HCT116 (cell line): ENCODE measurements at regions not wholly inside any gene's neighbourhood (a gene's known extent, or its start where the extent isn't known, plus 50 kb on each side); places are given as distances from the start of the nearest gene placed in this dataset.
"Not testable (repeated sequence)": the region's sequence is repeated elsewhere in the genome, so short reads cannot be mapped to it uniquely, and the experiment has no call there.

Source experiments
- ATAC-seq: fragments of 200-7000 bp; cut with Tn5 transposase; 2 replicates; pipeline ENCODE4 v1.9.1; 2020; ENCODE audit warnings: mild to moderate bottlenecking, moderate library complexity
- BruUV-seq: library from RNA; stranded (reverse); fragments of 400-500 nt; replicated peaks from 2 replicates; lab custom pipeline; 2021; lab: Mats Ljungman, UMichigan
- CTCF ChIA-PET: fragments of 300-600 bp; sonication (Branson Sonifier 250); formaldehyde crosslinking; loops from one replicate; lab custom pipeline; 2021; ENCODE audit warnings: antibody characterized with exemption; lab: Charles Lee
- POLR2A ChIA-PET: fragments of 300-600, 350-600 bp; sonication (Branson Sonifier 250); formaldehyde crosslinking; loops from one replicate; lab custom pipeline; 2021; ENCODE audit warnings: antibody characterized with exemption; lab: Charles Lee
- RAD21 ChIA-PET, 2 experiments: fragments of 300-600 bp; sonication (Branson Sonifier 250); formaldehyde crosslinking; loops; one replicate each; lab custom pipeline; 2023; ENCODE audit warnings: low total read pairs in 2 of 2; ENCODE audit not compliant: uncharacterized antibody in 2 of 2, unreplicated experiment in 2 of 2, low non-redundant PET in 1 of 2; lab: Charles Lee
- DNase-seq: peaks from one replicate; pipeline ENCODE4 v3.0.0-alpha.2; 2010; ENCODE audit warnings: low read depth, low spot score
- H2AFZ ChIP-seq: fragments of 200-600 bp; shearing (Covaris generic), sonication (generic); 2 replicates; pipeline ENCODE4 v1.6.1; 2017; ENCODE audit warnings: low read depth, mixed run types, mixed read lengths, antibody characterized with exemption, low read length; ENCODE audit not compliant: poor library complexity, severe bottlenecking
- H3K27ac ChIP-seq: 2 replicates; pipeline ENCODE4 v1.5.1; 2012; ENCODE audit warnings: low read depth, low read length
- H3K27me3 ChIP-seq: fragments of 200-600 bp; sonication (generic); 2 replicates; pipeline ENCODE4 v1.6.1; 2016; ENCODE audit warnings: mixed run types, low read length, mixed read lengths; ENCODE audit not compliant: insufficient read depth
- H3K36me3 ChIP-seq, 2 experiments: fragments of 200-500 bp in 1 of 2; fragments of 200-600 bp in 1 of 2; sonication (Bioruptor generic) in 1 of 2; sonication (generic) in 1 of 2; 2 replicates each; pipeline versions ENCODE4 v1.5.1 to v1.6.1; 2014 to 2016; ENCODE audit warnings: low read length in 2 of 2, inconsistent platforms in 1 of 2, mixed read lengths in 1 of 2, mixed run types in 1 of 2; ENCODE audit not compliant: insufficient read depth in 2 of 2, control insufficient read depth in 1 of 2
- H3K4me1 ChIP-seq, 2 experiments: fragments of 200-600 bp in 1 of 2; sonication (generic) in 1 of 2; 2 replicates each; pipeline versions ENCODE4 v1.5.1 to v1.6.1; 2012 to 2017; ENCODE audit warnings: low read length in 2 of 2, inconsistent platforms in 1 of 2, mild to moderate bottlenecking in 1 of 2, mixed read lengths in 1 of 2, mixed run types in 1 of 2, moderate library complexity in 1 of 2; ENCODE audit not compliant: insufficient read depth in 2 of 2, control insufficient read depth in 1 of 2
- H3K4me2 ChIP-seq: fragments of 200-600 bp; sonication (generic); 2 replicates; pipeline ENCODE4 v1.6.1; 2017; ENCODE audit warnings: mixed run types, low read length, mixed read lengths
- H3K4me3 ChIP-seq, 2 experiments: fragments of 200-600 bp in 1 of 2; sonication (generic) in 1 of 2; replicated peaks in 1 of 2; 2 replicates each; pipeline ENCODE4 v1.5.1; 2011 to 2016; ENCODE audit warnings: low read length in 2 of 2, control low read depth in 1 of 2, low read depth in 1 of 2, mild to moderate bottlenecking in 1 of 2, mixed read lengths in 1 of 2, mixed run types in 1 of 2
- H3K79me2 ChIP-seq: fragments of 200-600 bp; sonication (generic); 2 replicates; pipeline ENCODE4 v1.6.1; 2017; ENCODE audit warnings: mild to moderate bottlenecking, mixed run types, low read length, moderate library complexity, mixed read lengths; ENCODE audit not compliant: insufficient read depth
- H3K9ac ChIP-seq: fragments of 200-600 bp; sonication (generic); 2 replicates; pipeline ENCODE4 v1.6.1; 2016; ENCODE audit warnings: low read length, mixed read lengths
- H3K9me2 ChIP-seq: fragments of 200-600 bp; sonication (generic), shearing (Covaris generic); 2 replicates; pipeline ENCODE4 v1.6.1; 2017; ENCODE audit warnings: mixed run types, mild to moderate bottlenecking, moderate library complexity; ENCODE audit not compliant: insufficient read depth
- H3K9me3 ChIP-seq, 2 experiments: fragments of 200-500 bp in 1 of 2; fragments of 200-600 bp in 1 of 2; sonication (Bioruptor generic) in 1 of 2; sonication (generic) in 1 of 2; 2 replicates each; pipeline ENCODE4 v1.6.1; 2014 to 2017; ENCODE audit warnings: low read length in 2 of 2, mixed read lengths in 2 of 2, inconsistent platforms in 1 of 2, low read depth in 1 of 2, mild to moderate bottlenecking in 1 of 2, mixed run types in 1 of 2, moderate library complexity in 1 of 2; ENCODE audit not compliant: control insufficient read depth in 1 of 2, insufficient read depth in 1 of 2
- H4K20me1 ChIP-seq: fragments of 200-600 bp; sonication (generic), shearing (Covaris generic); 2 replicates; pipeline ENCODE4 v1.6.1; 2017; ENCODE audit warnings: mixed run types, mild to moderate bottlenecking, moderate library complexity; ENCODE audit not compliant: insufficient read depth
- ATF3 ChIP-seq: IDR thresholded peaks from 2 replicates; pipeline ENCODE4 v1.6.1; 2012
- CBX3 ChIP-seq: IDR thresholded peaks from 2 replicates; pipeline ENCODE4 v1.6.1; 2012; ENCODE audit warnings: low read depth
- CTCF ChIP-seq, 3 experiments: fragments of 200-600 bp in 1 of 3; sonication (generic) in 1 of 3; IDR thresholded peaks in 2 of 3; conservative IDR thresholded peaks in 1 of 3; 2 replicates each; pipeline ENCODE4 v1.5.1; 2012 to 2017; ENCODE audit warnings: low read depth in 2 of 3, low read length in 2 of 3, antibody characterized with exemption in 1 of 3, borderline replicate concordance in 1 of 3, control low read depth in 1 of 3, mild to moderate bottlenecking in 1 of 3, mixed read lengths in 1 of 3, mixed run types in 1 of 3, moderate library complexity in 1 of 3; ENCODE audit not compliant: insufficient read depth in 1 of 3
- EGR1 ChIP-seq: IDR thresholded peaks from 2 replicates; pipeline ENCODE4 v1.6.1; 2012; ENCODE audit warnings: low read depth
- MAX ChIP-seq: IDR thresholded peaks from 2 replicates; pipeline ENCODE4 v1.6.1; 2012
- POLR2AphosphoS5 ChIP-seq: IDR thresholded peaks from 2 replicates; pipeline ENCODE4 v1.6.1; 2011; ENCODE audit warnings: mild to moderate bottlenecking, low read depth, low read length, moderate library complexity
- SP1 ChIP-seq: IDR thresholded peaks from 2 replicates; pipeline ENCODE4 v1.6.1; 2012; ENCODE audit warnings: low read depth
- TCF7L2 ChIP-seq: IDR thresholded peaks from 2 replicates; pipeline ENCODE4 v1.7.0; 2011; ENCODE audit warnings: borderline replicate concordance, inconsistent platforms; ENCODE audit not compliant: insufficient read depth, insufficient read length; ENCODE audit errors: extremely low read depth
- ZBTB33 ChIP-seq: IDR thresholded peaks from 2 replicates; pipeline ENCODE4 v1.6.1; 2011; ENCODE audit warnings: mild to moderate bottlenecking, low read length, moderate library complexity; ENCODE audit not compliant: insufficient replicate concordance; ENCODE audit errors: extremely low read depth
- intact Hi-C: fragments of 100-400 bp; cut with micrococcal nuclease; formaldehyde crosslinking; loops from 2 replicates; pipeline ENCODE4 v1.10.0; 2022

- no TSS peak for BruUV-seq
- TF ChIP-seq MAX (no peak), CTCF (IDR thresholded peaks at IDR 0.05 in 2 of 3, conservative IDR thresholded peaks at IDR 0.05 in 1 of 3; ENCODE audit: borderline replicate concordance in 1 of 3, insufficient read depth in 1 of 3, low read depth in 2 of 3, low read length in 2 of 3) (no peak), CBX3 (no peak), POLR2AphosphoS5 (no peak), TCF7L2 (no peak), EGR1 (no peak), ATF3 (no peak), SP1 (no peak), ZBTB33 (no peak)
- intact Hi-C loops = no loop called here
- Histone ChIP-seq H3K9me2 (no peaks in the 10 kb centered on the region), H3K4me1 (no peaks in the 10 kb centered on the region), H3K4me3 (no peak overlapping the region), H3K27me3 (no peaks in the 10 kb centered on the region), H2AFZ (no peak overlapping the region), H3K9me3 (no peaks in the 10 kb centered on the region), H3K36me3 (no peaks in the 10 kb centered on the region), H3K79me2 (no peaks in the 10 kb centered on the region), H3K9ac (no peak overlapping the region), H4K20me1 (no peaks in the 10 kb centered on the region), H3K27ac (no peak overlapping the region), H3K4me2 (no peak overlapping the region)
- ATAC-seq (no peak), DNase-seq (no peak)
- POLR2A ChIA-PET = no interaction called here
- RAD21 ChIA-PET = no interaction called here
- CTCF ChIA-PET = no interaction called here
These were observed 212.2 kb upstream of the ZNF469 start for GRCh38 chr16:88170528-88170991.

- H3K4me1 ChIP-seq, H2AFZ ChIP-seq, H3K79me2 ChIP-seq, H3K9me2 ChIP-seq, BruUV-seq, H3K27ac ChIP-seq, ATAC-seq, H3K4me3 ChIP-seq, H3K36me3 ChIP-seq, H3K9me3 ChIP-seq, POLR2A ChIA-PET, H3K27me3 ChIP-seq, intact Hi-C loops, H3K9ac ChIP-seq, H3K4me2 ChIP-seq, H4K20me1 ChIP-seq, CTCF ChIA-PET, DNase-seq, RAD21 ChIA-PET: not testable (repeated sequence)
These were observed 211.6 kb upstream of the ZNF469 start for GRCh38 chr16:88171126-88171525.

GRCh38 chr16:88176184-88176583 lies 206.6 kb upstream of the ZNF469 start:
- H3K9me2 ChIP-seq, CTCF ChIA-PET, H3K4me1 ChIP-seq, H3K27me3 ChIP-seq, H3K4me3 ChIP-seq, RAD21 ChIA-PET, DNase-seq, BruUV-seq, POLR2A ChIA-PET, H2AFZ ChIP-seq, ATAC-seq, H3K36me3 ChIP-seq, H3K4me2 ChIP-seq, H3K79me2 ChIP-seq, intact Hi-C loops, H4K20me1 ChIP-seq, H3K9me3 ChIP-seq, H3K27ac ChIP-seq, H3K9ac ChIP-seq: not testable (repeated sequence)
